NCI-H345 treated with DMSO at 0.1 percent for 48 hours (cell line): ENCODE measurements at regions not wholly inside any gene's neighbourhood (a gene's known extent, or its start where the extent isn't known, plus 50 kb on each side); places are given as distances from the start of the nearest gene placed in this dataset.
"Not testable (repeated sequence)": the region's sequence is repeated elsewhere in the genome, so short reads cannot be mapped to it uniquely, and the experiment has no call there.

ENCODE experiments used
- DNase-seq: peaks from one replicate; lab custom pipeline; 2025; ENCODE audit not compliant: unreplicated experiment; lab: John Stamatoyannopoulos, UW

DNA sequence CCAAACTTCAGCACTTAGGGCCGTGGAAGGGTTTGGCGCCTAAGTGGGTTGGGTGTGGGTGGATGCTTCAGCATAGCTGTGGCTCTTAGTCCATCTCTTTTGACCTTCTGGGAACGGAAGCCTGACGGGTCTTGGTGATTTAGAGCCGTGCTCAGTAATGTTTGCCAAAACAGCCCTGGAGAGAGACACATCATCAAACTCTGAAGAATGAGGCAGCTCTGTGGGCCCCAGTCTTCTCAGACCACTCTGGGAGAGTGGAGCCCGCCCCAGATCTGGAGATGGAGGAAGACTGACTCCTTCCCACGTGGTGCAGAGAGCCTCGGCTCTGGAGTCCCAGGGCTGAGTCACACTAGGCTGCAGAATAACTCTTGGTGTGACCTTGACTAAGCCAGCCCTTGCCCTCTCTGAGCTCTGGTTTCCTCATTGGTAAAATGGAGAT, 168.9 kb downstream of the C11orf91 start:
- DNase-seq = no peak

DNA sequence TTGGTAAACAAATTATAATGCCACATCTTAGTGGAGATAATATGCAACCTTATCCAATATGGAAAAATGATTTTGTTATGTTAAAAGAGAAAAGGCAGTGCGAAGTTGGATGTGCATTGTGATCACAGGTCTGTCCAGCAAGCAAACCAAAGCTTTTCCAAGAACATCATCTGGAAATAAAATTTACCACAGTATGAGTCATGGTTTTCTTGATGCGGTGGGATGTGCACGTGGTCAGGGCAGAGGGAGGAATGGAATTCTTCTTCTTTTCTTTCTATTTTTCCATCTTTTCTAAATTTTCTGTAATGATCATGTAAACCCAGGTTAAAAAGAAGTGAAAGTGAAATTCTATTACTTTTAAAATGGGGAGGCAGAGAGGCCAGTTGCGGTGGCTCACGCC, 169.8 kb downstream of the C11orf91 start:
- DNase-seq = no peak

DNA sequence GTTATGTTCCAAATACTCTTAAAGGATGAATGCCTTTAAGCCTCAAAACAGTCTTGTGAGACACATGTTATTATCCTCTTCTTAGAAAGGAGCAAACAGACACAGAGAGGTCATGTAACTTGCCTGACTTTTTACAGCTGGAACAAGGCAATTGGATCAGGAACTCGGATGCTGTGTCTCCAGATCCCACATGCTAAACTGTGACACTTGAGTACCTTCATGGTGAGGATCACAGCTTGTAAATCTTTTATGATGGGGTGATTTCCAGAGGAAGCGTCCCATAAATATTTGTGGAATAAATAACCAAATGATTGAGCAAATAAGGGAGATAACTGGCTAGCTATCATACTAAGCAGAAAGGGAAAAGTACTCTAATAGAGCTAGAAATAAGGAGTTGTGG, 171.2 kb downstream of the C11orf91 start:
- no peak for DNase-seq

GRCh38 chr11:33527738-33528137, 172.9 kb downstream of the C11orf91 start:
- DNase-seq = not testable (repeated sequence)

- DNase-seq = no peak
Observed at GRCh38 chr11:33525789-33526188, 174.8 kb downstream of the C11orf91 start.

GRCh38 chr11:33521384-33521783, 179.2 kb downstream of the C11orf91 start:
- DNase-seq = no peak

DNA sequence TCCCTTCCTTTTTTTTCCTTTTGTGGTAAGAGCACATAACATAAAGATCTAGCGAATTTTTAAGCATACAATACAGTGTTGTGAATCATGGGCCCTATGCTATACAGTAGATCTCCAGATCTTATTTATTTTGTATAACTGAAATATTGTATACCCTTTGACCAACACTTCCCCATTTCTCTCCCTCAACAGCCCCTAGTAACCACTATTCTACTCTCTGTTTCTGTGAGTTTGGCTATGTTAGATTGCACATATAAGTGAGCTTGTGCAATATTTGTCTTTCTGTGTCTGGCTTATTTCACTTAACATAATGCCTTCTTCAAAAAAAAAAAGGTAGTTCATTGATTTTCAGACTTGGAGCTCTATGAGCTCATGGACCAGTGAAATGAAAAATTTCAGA, 180.5 kb downstream of the C11orf91 start:
- no peak for DNase-seq

DNA sequence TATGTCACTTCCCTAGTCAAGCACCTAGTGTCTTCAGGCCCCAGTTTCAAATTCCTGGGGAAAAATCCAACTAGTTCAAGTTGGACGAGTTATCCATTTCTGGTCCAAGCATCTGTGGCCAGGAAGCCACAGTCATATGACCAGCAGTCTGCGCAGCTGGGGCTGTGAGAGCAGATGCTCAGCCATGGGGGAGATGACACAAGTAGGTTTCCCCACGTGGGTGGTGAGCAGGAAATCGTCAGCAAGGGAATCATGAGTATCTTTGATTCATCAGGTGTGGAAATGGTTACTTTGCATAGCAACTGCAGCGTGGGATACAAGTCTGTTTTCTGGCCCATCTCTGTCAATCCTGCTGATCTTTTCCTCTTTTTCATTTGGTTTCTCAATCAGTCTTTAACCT, 185.3 kb downstream of the C11orf91 start:
- no peak for DNase-seq

GRCh38 chr11:33514079-33514925, 186.3 kb downstream of the C11orf91 start:
- DNase-seq = no peak

- DNase-seq = no peak
Observed at GRCh38 chr11:33509632-33510031, 191.0 kb downstream of the C11orf91 start.

DNA sequence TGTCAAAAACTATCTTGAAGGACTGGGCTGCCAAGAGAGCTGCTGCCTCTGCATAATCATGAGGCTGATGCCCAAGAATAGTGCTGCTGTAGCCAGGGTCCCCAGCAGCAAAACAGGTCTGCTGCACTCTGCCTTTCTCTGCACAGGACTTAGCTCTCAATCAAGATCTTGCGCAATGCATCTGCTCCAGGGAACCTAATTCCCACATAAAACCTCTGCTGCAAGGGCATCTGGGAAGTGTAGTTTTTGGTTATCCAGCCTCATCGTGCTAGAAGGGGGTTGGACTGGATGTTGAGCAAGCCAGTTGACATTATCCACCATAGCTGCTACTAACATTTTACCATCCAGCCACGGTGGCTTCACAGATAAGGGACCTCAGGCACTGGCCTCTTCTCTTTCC, 192.7 kb downstream of the C11orf91 start:
- no peak for DNase-seq

DNA sequence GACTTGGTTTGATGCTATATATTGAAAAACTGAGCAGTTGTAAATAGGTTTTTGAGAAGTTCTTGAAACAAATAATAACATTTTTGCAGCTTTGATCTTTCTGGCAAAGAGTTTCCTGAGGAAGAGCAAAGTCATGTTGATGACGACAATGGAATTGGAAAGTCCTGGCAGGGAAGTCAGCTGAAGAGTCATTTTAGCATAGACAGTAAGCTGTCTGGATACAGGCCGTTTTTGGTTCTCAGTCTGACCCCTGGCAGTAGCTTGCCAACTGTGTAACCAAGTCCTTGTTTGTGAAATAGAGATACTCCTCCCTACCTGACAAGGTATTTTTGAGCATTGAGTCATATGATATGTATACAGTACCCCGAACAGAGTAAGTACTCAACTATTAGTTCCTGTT, 193.3 kb downstream of the C11orf91 start:
- DNase-seq = no peak

- no peak for DNase-seq
Observed at GRCh38 chr11:33505093-33505492, 195.5 kb downstream of the C11orf91 start.

- DNase-seq = no peak
Observed at GRCh38 chr11:33500861-33501479, 199.7 kb downstream of the C11orf91 start.

DNA sequence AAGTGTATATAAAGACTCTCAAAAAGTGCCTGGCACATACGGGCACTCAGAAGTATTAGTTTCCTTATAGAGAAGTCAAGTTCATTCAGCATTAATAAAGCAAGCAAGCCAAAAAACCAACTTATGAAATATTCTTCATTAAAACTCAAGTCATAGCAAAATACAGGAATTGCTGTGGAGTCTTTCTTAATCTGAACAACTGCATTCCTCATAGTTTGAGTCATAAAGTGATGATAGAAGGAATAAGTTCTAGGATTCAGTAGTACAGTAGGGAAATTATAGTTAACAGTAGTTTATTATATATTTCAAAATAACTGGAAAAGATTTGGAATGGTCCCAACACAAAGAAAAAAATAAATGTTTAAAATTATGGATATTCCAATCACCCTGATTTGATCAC, 200.3 kb downstream of the C11orf91 start:
- no peak for DNase-seq

- DNase-seq = no peak
Observed at GRCh38 chr11:33492596-33492995, 208.0 kb downstream of the C11orf91 start.

- DNase-seq = no peak
Observed at GRCh38 chr11:33490842-33491370, 209.7 kb downstream of the C11orf91 start.

GRCh38 chr11:33488971-33489370, 211.7 kb downstream of the C11orf91 start:
- no peak for DNase-seq

DNA sequence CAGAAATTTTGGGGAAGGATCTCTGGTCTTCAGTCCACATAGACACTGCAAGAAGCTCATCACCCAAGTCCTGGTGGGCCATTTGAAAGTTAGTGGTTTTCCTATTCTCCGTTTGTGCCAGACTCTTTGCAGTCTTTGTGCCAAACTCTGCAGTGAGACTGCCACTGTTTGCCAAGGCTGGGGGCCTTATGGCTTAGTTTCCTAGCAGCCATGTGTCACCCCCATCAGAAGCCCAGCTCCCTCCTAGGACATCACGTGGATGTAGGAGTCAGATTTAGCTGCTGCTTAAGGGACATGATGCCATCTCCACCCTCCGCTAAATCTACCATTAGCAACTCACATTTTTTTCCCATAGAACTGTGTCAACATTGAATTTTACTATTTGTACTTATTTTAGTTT, 220.0 kb downstream of the C11orf91 start:
- no peak for DNase-seq

- no peak for DNase-seq
Observed at GRCh38 chr11:33479231-33479630, 221.4 kb downstream of the C11orf91 start.

- DNase-seq = no peak
Observed at GRCh38 chr11:33478111-33478573, 221.0 kb downstream of the HIPK3 start.

GRCh38 chr11:33476945-33477606, 219.9 kb downstream of the HIPK3 start:
- DNase-seq = no peak
